Activated CD8-positive, alpha-beta T cell treated with anti-CD3 and anti-CD28 coated beads for 36 hours (primary cell): ENCODE measurements at regions not wholly inside any gene's neighbourhood (a gene's known extent, or its start where the extent isn't known, plus 50 kb on each side); places are given as distances from the start of the nearest gene placed in this dataset.

Experiments
- ATAC-seq: fragments of 200-7000 bp; cut with Tn5 transposase; one replicate; pipeline ENCODE4 v1.10.0; 2021; ENCODE audit warnings: mild to moderate bottlenecking, moderate library complexity
- CTCF ChIA-PET: fragments of 350-600 bp; sonication (Branson Sonifier 250); formaldehyde crosslinking; loops from one replicate; lab custom pipeline; 2021; ENCODE audit warnings: antibody characterized with exemption; lab: Charles Lee
- POLR2A ChIA-PET: fragments of 350-600 bp; sonication (Branson Sonifier 250); formaldehyde crosslinking; loops from one replicate; lab custom pipeline; 2021; ENCODE audit warnings: antibody characterized with exemption; lab: Charles Lee
- DNase-seq: peaks from one replicate; pipeline ENCODE4 v3.0.0-alpha.2; 2020
- H3K27ac Mint-ChIP-seq: one replicate; pipeline ENCODE4 v1.8.0; 2021; ENCODE audit warnings: mild to moderate bottlenecking, mixed read lengths
- H3K27me3 Mint-ChIP-seq: one replicate; pipeline ENCODE4 v1.8.0; 2021; ENCODE audit warnings: mixed read lengths
- H3K36me3 Mint-ChIP-seq: one replicate; pipeline ENCODE4 v1.8.0; 2021; ENCODE audit warnings: low read depth, mixed read lengths
- H3K4me1 Mint-ChIP-seq: one replicate; pipeline ENCODE4 v1.8.0; 2021; ENCODE audit warnings: low read depth, mixed read lengths
- H3K4me3 Mint-ChIP-seq: one replicate; pipeline ENCODE4 v1.8.0; 2021; ENCODE audit warnings: mild to moderate bottlenecking, moderate library complexity, mixed read lengths
- H3K9me3 Mint-ChIP-seq: one replicate; pipeline ENCODE4 v1.8.0; 2021; ENCODE audit warnings: mixed read lengths
- CTCF ChIP-seq: fragments of 200-600 bp; IDR thresholded peaks from one replicate; pipeline ENCODE4 v1.8.0; 2022; ENCODE audit warnings: antibody characterized with exemption, mild to moderate bottlenecking
- intact Hi-C: fragments of 100-400 bp; cut with micrococcal nuclease; formaldehyde crosslinking; loops from one replicate; pipeline ENCODE4 v1.10.0; 2022

GRCh38 chr9:15047028-15047551 lies 136.9 kb upstream of the FREM1 start:
- H3K4me3 Mint-ChIP-seq = no peak overlapping the region
- POLR2A ChIA-PET = no interaction called here
- CTCF ChIA-PET = no interaction called here
- peaks cover 5% of the 10 kb centered on the region for H3K27me3 Mint-ChIP-seq
- ATAC-seq = no peak
- TF ChIP-seq CTCF = no peak
- H3K27ac Mint-ChIP-seq = no peak overlapping the region
- no peaks in the 10 kb centered on the region for H3K36me3 Mint-ChIP-seq
- intact Hi-C loops = no loop called here
- no peaks in the 10 kb centered on the region for H3K9me3 Mint-ChIP-seq
- DNase-seq = no peak
- no peaks in the 10 kb centered on the region for H3K4me1 Mint-ChIP-seq

GRCh38 chr9:15033316-15033715 lies 123.1 kb upstream of the FREM1 start:
- CTCF ChIA-PET = no interaction called here

GRCh38 chr9:15032860-15033259 lies 122.6 kb upstream of the FREM1 start:
- ATAC-seq = no peak
- no peak for DNase-seq
- Mint-ChIP-seq H3K27me3 (no peaks in the 10 kb centered on the region), H3K36me3 (no peaks in the 10 kb centered on the region), H3K4me1 (no peaks in the 10 kb centered on the region), H3K9me3 (peaks cover 3% of the 10 kb centered on the region), H3K27ac (no peak overlapping the region), H3K4me3 (no peak overlapping the region)
- intact Hi-C loops = no loop called here
- no peak for TF ChIP-seq CTCF
- ChIA-PET POLR2A (no interaction called here), CTCF (interaction anchor here (0.9 kb wide), 1 partner anchor 26 kb away, joined by 3 read pairs; no protein-coding TSS in a partner anchor)

More at GRCh38 chr9:15033316-15033715, 123.1 kb upstream of the FREM1 start:
- no peaks in the 10 kb centered on the region for H3K4me1 Mint-ChIP-seq
- H3K27me3 Mint-ChIP-seq = no peaks in the 10 kb centered on the region
- TF ChIP-seq CTCF = no peak
- H3K4me3 Mint-ChIP-seq = no peak overlapping the region
- no peak overlapping the region for H3K27ac Mint-ChIP-seq
- H3K36me3 Mint-ChIP-seq = no peaks in the 10 kb centered on the region
- no peak for DNase-seq
- POLR2A ChIA-PET = no interaction called here
- intact Hi-C loops = no loop called here
- H3K9me3 Mint-ChIP-seq = peaks cover 3% of the 10 kb centered on the region
- no peak for ATAC-seq

GRCh38 chr9:15021146-15021545 lies 110.9 kb upstream of the FREM1 start:
- Mint-ChIP-seq H3K4me3 (no peak overlapping the region), H3K27me3 (peaks cover 4% of the 10 kb centered on the region), H3K4me1 (no peaks in the 10 kb centered on the region), H3K36me3 (no peaks in the 10 kb centered on the region), H3K27ac (no peak overlapping the region), H3K9me3 (peaks cover 4% of the 10 kb centered on the region)
- ATAC-seq (no peak), DNase-seq (no peak)
- intact Hi-C loops = no loop called here
- CTCF ChIA-PET = interaction anchor here (1.8 kb wide), 1 partner anchor 114 kb away, joined by 4 read pairs; no protein-coding TSS in a partner anchor
- POLR2A ChIA-PET = no interaction called here
- TF ChIP-seq CTCF = no peak

GRCh38 chr9:15018096-15018637 lies 107.9 kb upstream of the FREM1 start:
- H3K27me3 Mint-ChIP-seq = no peaks in the 10 kb centered on the region
- ATAC-seq (no peak), DNase-seq (no peak)
- no peaks in the 10 kb centered on the region for H3K9me3 Mint-ChIP-seq
- no peak for TF ChIP-seq CTCF
- H3K4me3 Mint-ChIP-seq = no peak overlapping the region
- CTCF ChIA-PET = no interaction called here
- POLR2A ChIA-PET = no interaction called here
- no peaks in the 10 kb centered on the region for H3K36me3 Mint-ChIP-seq
- no peak overlapping the region for H3K27ac Mint-ChIP-seq
- no peaks in the 10 kb centered on the region for H3K4me1 Mint-ChIP-seq
- intact Hi-C loops = no loop called here
